GM10266 (cell line): ENCODE measurements at regions not wholly inside any gene's neighbourhood (a gene's known extent, or its start where the extent isn't known, plus 50 kb on each side); places are given as distances from the start of the nearest gene placed in this dataset.
A peak's percentile ranks its signal among the peaks of the same experiment; 100 is the strongest.

ENCODE experiments used
- DNase-seq: peaks from one replicate; pipeline ENCODE4 v3.0.0; 2012; ENCODE audit errors: extremely low spot score
- CTCF ChIP-seq: IDR thresholded peaks from 2 replicates; pipeline ENCODE4 v1.5.1; 2012; ENCODE audit warnings: mild to moderate bottlenecking, low read depth; ENCODE audit not compliant: control insufficient read depth, insufficient read depth; ENCODE audit errors: missing control alignments

DNA sequence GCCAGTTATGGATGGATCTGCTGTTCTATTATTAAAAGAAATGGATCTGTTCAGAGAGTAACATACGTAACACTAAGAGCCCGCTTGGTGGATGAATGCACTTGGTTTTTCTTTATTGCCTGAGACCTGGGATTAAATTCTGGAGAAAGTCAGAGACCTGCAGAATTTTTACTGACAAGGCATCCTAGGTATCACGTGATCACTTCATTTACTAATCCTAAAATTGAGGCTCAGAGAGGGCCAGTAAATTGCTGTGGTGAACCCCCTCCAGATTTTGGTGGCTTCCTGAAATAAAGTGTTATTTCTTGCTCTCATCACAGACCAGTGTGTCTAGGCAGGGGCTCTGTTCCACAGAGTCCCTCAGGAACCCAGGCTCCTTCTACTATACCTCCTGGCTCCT, 187.9 kb upstream of the LARGE1 start:
- no peak for DNase-seq
- TF ChIP-seq CTCF: no peak

- DNase-seq: peak; percentile 37
- peak; percentile 71 for TF ChIP-seq CTCF
These were observed 191.0 kb upstream of the LARGE1 start for GRCh38 chr22:34111210-34111824.

- no peak for DNase-seq
- no peak for TF ChIP-seq CTCF
These were observed 193.1 kb upstream of the LARGE1 start for GRCh38 chr22:34113381-34113780.

- DNase-seq: no peak
- no peak for TF ChIP-seq CTCF
These were observed 194.1 kb upstream of the LARGE1 start for GRCh38 chr22:34114406-34114805.

GRCh38 chr22:34115722-34116121, 195.4 kb upstream of the LARGE1 start:
- DNase-seq: no peak
- no peak for TF ChIP-seq CTCF

GRCh38 chr22:34116126-34116525, 195.8 kb upstream of the LARGE1 start:
- no peak for DNase-seq
- no peak for TF ChIP-seq CTCF

DNA sequence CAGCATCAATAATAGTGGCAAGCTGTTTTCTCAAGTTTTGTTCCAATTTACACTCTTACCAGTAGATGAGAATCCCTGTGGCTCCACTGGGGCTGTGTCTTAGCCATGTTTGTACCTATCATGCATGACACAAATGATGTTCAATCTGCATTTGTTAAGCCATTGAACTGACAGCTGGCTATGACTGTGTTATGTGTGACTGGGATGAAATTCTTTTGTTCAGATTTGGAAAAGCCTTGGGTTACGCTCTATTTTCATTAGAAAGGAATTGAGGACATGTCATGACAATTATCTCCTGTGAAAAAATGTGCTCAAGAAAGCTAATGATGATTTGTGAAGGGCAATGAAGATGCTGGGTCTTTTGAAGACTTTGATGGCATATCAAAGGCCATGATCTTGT, 201.8 kb upstream of the LARGE1 start:
- no peak for DNase-seq
- TF ChIP-seq CTCF: no peak
